T-helper 9 cell (primary cell): ENCODE measurements at regions not wholly inside any gene's neighbourhood (a gene's known extent, or its start where the extent isn't known, plus 50 kb on each side); places are given as distances from the start of the nearest gene placed in this dataset.
"Not testable (repeated sequence)": the region's sequence is repeated elsewhere in the genome, so short reads cannot be mapped to it uniquely, and the experiment has no call there.

ENCODE experiments used
- DNase-seq: peaks from one replicate; pipeline ENCODE4 v3.0.0-alpha.2; 2020

DNA sequence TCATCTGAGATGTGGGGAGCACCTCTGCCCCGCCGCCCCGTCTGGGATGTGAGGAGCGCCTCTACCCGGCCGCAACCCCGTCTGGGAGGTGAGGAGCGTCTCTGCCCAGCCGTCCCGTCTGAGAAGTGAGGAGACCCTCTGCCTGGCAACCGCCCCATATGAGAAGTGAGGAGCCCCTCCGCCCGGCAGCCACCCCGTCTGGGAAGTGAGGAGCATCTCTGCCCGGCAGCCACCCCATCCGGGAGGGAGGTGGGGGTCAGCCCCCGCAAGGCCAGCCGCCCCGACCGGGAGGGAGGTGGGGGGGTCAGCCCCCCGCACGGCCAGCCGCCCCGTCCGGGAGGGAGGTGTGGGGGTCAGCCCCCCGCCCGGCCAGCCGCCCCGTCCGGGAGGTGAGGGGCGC, 89.9 kb downstream of the PHLDA1 start:
- not testable (repeated sequence) for DNase-seq

DNA sequence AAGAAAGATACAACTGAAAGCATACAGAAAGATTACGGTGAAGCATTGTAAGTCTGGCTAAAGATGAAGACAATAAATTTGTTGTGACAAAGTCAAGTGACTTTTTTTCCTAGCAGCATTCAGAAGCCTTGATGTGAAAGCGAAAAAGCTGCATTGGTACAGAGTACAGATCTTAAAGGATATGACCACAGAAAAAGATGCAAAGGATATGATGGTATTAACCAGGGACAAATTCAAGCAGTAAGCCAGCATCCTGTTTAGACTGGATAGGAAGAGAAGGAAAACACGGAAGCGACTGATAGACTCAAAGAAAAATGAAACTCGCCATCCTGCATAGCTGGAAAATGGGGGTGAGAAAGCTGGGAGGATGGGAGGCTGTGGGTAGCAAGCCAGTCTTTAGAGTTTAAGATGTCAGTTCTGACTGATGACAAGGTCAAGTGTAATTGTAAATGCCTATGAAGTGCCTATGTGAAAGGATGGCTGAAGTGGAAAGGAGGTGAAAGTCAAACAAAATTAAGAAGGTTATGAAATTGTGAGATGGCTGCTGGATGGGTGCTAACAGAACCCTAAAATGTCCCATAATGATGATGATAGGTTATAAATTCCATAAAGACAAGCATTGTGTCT, 92.4 kb downstream of the PHLDA1 start:
- no peak for DNase-seq

DNA sequence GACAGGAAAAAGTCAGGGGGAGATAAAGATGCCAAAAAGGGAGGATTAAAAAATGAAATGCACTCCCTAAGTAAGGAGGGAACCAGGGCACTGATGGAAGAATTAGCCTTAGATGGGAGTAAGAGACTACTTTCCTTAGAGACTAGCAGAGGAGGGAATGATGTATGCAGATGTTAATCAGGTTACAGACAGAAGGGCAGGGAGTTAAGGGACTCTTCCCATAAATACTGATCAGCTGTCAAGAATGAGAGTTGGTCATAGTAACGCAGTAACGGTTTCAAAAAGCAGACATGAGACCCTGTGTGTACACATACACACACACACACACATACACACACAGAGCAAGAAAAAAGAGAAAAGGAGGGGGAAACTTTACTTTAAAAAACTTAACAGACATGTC, 93.4 kb downstream of the PHLDA1 start:
- DNase-seq, result no peak

DNA sequence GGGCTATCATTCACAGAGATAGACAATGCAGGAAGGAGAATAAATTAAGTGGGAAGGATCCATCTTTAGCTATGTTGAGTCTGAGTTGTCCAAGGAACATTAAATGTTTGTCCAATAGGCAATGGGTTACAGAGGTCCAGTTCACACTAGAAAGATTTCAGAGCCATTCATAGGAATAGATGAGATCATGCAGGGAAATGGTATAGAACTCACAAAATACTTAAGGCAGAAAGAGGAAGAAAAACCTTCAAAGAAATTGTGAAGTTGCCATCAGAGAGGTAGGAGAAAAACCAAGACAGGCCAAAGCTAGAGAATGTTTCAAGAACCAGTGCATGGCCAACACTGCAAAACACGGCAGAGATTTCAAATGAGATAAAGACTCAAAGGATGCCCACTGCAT, 94.1 kb downstream of the PHLDA1 start:
- DNase-seq, result no peak

DNA sequence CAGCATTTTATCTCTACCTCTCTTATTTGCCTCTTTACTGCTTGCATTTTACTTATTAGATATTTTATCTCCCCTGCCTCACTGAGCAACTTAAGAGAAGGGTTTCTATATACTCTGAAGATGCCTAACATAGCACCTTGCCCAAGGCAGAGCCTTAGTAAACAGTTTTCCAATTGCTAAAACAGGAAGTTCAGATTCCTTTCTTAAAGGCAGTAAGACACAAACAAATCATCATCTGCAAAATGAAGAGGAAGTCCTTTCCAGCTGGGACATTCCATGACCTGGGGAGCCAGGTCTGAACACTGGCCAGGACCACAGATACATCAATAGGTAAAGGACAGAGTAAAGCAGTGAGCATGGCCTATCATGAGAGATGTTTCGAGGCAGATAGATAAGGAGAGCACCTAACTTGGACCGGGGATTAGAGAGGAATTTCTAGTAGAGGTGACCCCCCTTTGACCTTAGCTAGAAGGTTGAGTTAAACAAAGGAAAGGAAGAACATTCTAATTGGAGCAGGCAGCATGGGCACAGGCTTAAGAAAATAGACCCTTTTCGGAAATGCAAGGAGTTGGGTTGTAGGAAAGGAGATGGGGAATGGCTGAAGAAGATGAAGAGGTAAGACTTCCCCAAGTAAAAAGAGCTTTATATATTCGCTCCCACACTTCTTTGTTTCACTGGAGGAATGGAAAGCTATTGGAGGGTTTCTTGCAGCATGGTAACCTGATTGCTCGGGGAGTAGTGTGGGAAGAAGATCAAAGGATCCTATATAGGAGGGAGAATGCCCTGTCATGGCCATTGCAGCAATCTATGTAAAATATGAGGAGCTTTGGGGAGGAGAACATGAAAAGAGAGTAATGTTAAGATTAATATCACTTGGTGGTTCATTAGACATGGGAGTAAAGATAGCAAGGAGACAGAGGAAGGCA, 94.8 kb downstream of the PHLDA1 start:
- no peak for DNase-seq

DNA sequence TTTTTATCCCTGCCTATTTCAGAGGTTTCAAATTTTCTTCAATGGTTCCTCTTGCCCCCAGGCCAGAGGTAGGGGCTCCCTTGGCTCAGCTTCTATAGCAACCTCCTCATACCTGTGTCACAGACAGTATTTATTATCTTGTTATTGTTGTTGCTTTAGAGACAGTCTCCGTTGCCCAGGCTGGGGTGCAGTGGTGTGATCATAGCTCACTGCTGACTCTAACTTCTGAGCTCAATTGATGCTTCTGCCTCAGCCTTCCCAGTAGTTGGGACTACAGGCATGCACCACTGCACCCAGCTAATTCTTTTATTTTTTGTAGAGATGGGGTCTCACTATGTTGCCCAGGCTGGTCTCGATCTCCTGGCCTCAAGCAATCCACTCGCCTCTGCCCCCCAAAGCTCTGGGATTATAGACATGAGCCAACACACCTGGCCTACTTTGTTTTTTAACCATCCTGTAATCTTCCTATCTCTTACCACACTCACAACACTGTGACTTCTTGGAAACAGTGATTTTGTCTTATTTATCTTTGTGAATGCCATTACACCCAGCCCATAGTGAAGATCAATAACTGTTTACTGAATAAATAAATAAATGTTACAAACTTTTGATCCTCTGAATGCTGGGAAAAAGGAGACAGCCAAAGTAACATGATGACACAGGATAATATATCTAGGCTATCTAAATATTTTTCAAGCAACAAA, 95.9 kb downstream of the PHLDA1 start:
- no peak for DNase-seq

DNA sequence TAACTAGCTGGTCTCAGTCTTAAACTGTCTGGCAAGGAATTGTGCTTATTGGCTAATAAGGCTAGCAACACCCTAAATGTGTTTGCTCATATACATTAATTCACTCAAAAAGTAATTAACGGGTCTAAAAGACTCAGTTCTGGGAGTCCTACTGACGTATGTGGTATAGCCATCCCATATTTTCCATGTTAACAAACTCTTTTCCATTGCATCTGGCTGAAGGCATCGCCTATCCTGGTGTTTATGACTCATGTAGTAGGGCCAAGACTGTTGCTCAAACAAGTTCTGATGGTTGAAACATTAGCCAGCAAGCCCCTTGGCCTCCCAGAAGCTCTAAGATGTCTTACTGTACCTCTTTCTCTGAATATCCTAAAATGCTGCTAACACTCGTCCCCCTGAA, 98.5 kb downstream of the PHLDA1 start:
- no peak for DNase-seq

DNA sequence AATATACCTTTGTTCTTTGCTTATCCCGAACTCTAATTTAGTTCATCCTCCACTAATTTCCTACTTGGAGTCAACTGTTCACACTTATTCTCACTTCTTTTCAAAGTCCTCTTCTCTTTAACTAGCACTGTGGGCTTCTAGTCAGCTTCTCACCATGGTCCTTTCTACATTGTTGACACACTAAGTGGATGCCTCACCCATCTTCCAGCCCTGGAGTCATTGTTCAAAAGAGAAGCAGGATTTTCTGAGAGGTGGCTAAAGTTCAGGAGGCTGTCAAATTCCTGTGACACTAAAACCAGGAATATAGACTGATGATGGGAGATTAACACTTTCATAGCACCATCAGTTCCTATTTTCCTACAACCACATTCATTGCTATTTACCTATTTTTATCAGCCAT, 99.3 kb downstream of the PHLDA1 start:
- DNase-seq, result no peak

DNA sequence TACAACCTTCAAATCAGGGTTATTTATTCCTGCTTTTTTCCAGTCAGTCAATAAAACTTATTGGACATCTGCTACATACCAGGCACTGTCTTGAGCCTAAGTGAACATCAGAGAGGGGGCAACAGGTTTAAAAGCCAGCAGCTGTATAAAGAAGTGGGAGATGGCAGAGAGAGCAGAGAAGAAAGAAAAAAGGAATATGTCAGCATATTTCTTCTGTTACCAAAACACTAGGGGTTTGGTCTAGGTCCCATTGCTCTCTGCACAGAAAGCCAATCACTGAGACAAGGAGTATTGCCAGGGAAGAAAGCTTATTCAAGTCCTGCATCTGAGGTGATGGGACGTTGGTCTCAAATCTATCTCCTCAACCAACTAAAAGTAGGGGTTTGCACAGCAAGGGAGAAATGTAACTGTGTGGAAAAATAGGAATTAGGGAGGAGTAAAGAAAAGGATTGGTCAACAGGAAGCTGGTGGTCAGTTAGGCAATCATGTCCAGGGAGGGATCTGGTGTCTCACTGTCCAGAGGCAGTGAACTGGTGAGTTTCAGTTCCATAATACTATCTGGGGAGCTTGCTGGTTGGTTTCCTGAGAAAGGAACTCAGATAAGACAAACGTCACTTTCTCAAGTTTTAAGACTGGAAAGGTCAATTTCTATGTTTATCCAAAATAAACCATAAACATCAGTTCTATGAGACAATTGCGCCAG, 107.5 kb downstream of the PHLDA1 start:
- no peak for DNase-seq

DNA sequence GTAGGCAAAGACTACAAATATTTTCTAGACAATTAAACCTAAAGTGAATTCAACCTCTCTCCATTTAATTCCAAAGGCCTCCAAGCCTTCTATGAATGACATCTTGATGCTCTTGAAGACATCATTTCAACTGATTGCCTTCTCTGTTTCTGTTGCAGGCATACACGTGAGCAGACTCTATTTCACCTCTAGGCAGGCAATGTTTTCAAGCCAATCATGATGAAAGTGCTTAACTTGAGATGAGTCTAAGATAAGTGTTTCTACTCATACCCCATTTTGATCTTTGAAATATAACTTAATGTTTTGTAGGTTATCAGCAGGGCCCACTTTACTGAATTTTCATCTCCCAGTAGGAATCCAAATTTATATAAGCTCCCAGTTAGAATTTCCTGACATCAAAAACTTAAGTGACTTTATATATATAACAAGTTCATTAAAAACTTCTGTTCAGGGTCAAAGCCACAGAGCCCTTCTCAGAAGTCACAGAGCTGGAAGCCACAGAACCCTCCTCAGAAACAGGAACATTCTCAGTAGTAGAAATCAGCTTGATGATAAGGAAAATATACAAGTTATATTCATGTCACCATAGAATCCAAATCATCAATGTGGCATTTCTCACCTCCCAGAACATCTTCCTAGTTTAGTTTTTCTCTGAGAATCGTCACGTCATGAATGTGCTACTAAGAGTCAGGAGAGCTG, 108.5 kb downstream of the PHLDA1 start:
- no peak for DNase-seq

DNA sequence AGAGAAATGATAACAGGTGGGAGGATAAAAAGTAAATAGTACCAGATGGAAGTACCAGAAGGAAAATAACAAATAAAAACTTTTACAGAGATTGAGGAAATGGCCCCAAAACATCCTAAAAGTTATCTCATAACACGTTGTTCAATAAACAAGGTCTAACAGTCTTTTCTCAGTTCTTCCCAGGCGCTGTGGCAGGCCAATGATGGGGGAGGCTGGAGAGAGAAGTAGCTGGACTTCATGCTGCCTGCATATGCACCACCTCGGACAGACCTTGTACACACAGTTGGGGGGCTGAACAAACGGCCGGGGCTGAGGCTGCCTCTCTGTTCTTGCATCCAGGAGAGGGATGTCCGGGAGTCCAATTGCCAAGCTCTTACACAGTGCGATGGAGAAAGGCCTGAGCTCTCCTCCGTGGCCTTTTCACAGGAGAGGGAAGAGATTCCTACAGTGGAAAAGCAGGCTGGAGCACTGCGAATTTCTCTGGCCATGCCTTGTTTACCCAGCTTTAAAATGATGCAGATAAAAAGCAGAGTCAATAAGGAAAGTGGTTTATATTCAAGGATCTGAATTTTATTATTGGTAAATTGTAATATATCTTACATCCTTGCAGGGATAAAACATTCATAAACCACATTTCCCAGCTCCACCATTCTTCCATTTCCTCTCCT, 109.8 kb downstream of the PHLDA1 start:
- no peak for DNase-seq

DNA sequence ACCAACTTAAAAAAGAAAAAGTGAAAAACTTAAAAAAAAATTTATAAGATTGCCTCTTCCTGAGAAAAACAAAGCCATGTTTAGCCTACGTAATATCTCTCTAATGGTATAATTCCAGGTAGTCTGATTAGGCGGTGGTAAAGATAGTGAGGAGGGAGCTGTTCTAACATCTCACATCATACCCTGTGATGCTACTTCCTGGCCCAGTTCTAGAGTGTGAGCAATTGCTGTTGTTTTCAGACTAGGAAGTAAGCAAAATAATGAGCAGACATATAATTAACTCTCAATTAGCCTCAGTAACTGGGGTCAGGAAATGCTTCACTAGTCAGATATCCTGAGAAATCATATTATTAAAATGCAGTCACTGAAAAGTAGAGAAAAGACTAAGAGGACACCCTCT, 113.9 kb downstream of the PHLDA1 start:
- DNase-seq, result no peak

DNA sequence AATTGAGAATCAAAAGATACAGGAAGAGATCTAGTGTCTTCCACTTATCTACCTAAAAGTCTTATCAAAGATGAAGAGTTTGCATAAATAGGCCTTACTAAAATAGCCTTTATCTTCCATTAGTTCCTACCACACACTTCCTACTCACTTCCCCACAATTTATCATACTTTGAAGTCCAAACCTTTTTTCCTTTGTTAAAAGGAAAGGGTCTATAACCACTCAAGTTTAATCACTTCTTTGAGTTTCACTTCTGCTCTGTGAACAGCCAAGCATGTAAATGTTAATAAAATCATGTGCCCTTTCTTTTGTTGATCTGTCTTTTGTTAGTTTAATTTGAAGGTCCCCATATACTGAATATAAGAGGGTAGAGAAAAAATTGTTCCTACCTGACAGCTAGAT, 114.5 kb downstream of the PHLDA1 start:
- no peak for DNase-seq

DNA sequence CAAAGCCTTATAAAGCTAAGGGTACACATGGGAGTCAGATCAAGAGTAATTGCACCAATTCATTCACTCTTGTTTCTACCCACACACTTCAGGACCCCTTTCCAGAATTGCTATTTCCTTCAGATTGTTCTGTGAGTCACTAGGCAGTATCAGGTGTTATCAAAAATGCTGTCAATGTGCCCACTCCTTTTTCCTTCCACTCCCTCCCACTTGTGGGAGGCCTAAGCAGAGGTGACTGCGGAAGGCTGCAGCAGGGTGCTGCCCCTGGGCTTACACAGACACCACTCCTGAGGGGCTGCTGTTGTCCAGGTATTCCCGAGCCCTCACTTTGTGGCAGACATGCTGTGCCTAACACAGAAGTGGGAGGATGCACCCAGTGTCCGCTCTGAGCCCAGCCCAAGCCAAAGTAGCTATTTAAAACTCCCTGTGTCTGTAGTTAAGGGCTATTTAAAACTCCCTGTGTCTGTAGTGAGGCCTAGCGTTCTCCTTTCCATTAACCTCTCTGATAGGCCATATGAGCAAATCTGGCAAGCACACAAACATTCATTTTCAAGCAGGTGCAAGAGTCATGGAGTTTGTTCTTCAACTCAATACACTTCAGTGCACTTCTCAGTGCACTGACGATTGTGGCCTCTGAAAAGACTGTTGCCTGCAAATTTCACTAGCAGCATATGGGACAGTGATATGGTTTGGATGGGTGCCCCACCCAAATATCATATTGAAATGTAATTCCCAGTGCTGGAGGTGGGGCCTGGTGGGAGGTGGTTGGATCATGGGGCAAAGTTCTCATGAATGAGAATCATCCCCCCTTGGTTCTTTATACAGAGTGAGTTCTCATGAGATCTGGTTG, 117.8 kb downstream of the PHLDA1 start:
- no peak for DNase-seq

DNA sequence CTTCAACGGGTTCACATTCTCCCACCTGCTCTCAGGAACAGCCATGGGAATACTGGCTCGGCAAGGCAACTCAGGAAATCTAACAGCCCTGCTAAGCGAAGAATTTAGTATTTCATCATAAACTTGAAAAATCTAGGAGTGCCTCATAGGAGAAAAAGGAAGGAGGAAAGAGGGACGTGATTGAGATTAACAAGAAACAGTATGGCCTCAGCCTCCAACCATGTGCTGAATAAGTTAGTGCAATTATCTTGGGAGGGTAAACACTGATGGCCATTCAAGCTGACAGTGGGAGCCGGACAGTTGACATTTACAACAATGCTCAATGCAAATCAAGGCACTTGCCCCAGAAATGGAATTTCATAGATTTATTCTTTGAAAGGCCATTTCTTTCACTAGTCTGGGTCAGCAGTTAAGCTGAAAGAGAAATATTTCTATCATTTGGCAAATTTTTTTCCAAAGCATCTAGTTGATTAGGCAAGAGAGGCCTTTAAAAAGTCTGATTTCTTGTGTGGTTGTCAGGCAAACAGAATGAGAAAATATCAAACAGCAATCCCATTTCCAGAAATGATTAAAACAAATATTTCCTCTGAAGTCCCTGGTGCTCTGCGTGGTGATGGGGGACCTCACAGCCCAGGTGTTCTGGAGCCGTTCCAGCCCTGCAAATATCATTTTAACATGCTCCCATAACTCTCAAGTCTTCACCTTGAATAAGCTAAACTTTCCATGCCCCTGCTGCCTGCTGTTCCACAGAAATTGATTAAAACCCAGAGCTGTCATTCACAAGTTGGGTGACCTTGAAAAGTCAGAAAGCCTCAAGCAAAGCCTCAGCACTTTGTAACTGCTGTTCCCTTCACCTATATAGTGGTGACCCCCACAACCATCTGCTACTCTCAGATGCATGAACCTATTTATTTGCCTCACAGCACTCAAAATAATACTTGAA, 121.6 kb downstream of the PHLDA1 start:
- DNase-seq, result no peak

DNA sequence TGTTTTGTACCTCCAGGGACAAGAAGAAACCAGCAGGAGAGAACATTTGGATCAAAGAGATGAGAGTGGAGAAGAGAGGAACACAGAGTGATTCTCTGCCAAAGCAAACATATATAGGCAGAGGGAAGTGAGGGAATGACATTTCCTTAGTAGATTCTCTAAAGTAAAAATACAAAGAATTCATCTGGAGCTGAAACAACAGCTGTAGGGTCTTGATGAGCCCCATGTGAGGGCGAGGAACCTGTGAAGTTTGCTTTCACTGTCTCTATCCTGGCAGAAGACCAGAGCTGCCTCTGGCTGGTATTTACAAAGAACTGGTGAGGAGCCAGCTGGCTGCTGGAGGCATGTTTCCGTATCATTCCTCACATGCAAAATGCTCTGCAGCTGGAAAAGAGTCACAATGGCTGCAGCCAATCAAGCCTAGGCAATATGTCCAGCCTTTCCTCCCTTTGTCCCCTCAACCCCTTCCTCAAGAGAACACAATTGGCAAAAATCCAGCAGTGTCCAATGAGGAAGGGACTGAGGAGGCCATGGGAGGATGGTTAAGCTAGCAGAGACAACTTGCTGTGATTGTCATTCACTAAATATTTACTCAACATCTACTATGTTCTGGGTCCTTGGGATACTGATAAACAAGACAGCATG, 122.5 kb downstream of the PHLDA1 start:
- no peak for DNase-seq

DNA sequence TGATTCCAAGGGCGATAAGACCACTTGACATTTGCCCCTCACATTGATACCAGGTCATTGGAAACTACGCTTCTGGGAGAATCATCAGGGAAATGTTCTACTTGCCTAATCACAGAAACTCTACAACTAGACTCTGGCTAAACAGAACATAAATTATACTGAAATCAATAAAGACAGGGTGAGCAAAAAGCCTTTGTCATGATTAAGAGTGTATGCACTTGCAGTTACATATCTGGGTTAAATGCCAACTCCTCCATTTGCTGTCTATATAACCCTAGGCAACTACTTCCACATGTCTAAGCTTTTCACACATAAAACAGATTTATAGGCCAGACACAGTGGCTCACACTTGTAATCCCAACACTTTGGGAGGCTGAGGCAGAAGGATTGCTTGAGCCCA, 125.7 kb downstream of the PHLDA1 start:
- no peak for DNase-seq

DNA sequence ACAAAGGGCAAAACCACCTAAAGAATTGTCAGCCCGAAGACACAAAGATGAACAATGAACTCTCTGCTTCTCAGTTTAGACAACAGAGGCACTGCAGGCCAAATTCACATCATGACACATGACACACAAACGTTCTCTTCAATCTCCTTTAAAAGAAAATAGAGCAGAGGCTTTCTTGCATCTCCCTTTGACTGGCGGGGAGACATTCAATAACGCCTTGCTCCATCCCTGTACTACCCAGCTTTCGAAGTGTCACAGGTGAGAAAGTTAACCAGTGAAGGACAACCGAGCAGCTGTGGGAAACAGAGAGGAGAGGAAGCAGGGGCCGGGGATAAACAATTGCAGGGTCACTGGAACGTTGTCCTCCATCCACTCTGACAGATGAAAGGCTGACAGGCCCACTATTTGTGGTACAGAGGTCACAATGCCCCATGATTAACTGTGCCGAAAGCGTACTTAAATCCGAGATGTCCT, 130.8 kb downstream of the PHLDA1 start:
- no peak for DNase-seq

DNA sequence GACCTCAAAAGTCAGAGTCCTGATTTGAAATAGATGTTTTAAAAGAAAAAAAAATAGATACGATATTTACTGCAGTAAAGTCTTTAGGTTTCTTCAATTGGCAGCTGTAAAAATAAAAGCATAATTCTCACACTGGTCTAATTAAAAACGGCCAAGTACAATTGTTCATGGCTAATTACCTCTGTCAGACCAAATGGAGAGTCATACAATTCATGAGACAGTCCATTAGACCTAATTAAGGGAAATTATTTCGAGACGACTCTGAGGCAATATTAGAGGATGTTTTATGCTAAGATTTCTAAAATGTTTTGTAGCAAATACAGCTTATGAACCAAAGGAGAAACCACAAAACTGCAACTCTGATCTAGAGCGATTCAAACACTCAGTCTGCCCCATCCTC, 131.3 kb downstream of the PHLDA1 start:
- DNase-seq, result no peak
